Calu3 (cell line): ENCODE measurements at regions not wholly inside any gene's neighbourhood (a gene's known extent, or its start where the extent isn't known, plus 50 kb on each side); places are given as distances from the start of the nearest gene placed in this dataset.

Experiments used
- BruUV-seq: library from RNA; stranded (reverse); fragments of 400-500 nt; replicated peaks from 2 replicates; lab custom pipeline; 2021; lab: Mats Ljungman, UMichigan
- CTCF ChIA-PET: fragments of 300-600 bp; sonication (Branson Sonifier 250); formaldehyde crosslinking; loops from one replicate; lab custom pipeline; 2022; ENCODE audit warnings: antibody characterized with exemption; lab: Charles Lee
- DNase-seq: peaks from one replicate; pipeline ENCODE4 v3.0.0; 2022
- H3K27ac Mint-ChIP-seq: one replicate; pipeline ENCODE4 v1.8.0; 2022; ENCODE audit warnings: mixed read lengths; ENCODE audit not compliant: unreplicated experiment
- H3K27me3 Mint-ChIP-seq: one replicate; pipeline ENCODE4 v1.8.0; 2022; ENCODE audit warnings: mixed read lengths; ENCODE audit not compliant: unreplicated experiment
- H3K36me3 Mint-ChIP-seq: one replicate; pipeline ENCODE4 v1.8.0; 2022; ENCODE audit warnings: mild to moderate bottlenecking, moderate library complexity, mixed read lengths; ENCODE audit not compliant: insufficient read depth, unreplicated experiment
- H3K4me1 Mint-ChIP-seq: one replicate; pipeline ENCODE4 v1.8.0; 2022; ENCODE audit warnings: mild to moderate bottlenecking, low read depth, mixed read lengths; ENCODE audit not compliant: unreplicated experiment
- H3K4me3 Mint-ChIP-seq: one replicate; pipeline ENCODE4 v1.8.0; 2022; ENCODE audit warnings: mild to moderate bottlenecking, low read depth, moderate library complexity, mixed read lengths; ENCODE audit not compliant: unreplicated experiment
- H3K9me3 Mint-ChIP-seq: one replicate; pipeline ENCODE4 v1.8.0; 2022; ENCODE audit warnings: low read depth, mixed read lengths; ENCODE audit not compliant: unreplicated experiment
- intact Hi-C: fragments of 100-400 bp; cut with micrococcal nuclease; formaldehyde crosslinking; loops from one replicate; pipeline ENCODE4 v1.10.0; 2022; ENCODE audit not compliant: unreplicated experiment
- TF ChIP-seq, protein P1 (sequence below): fragments of 200-600 bp; IDR thresholded peaks from one replicate; pipeline ENCODE4 v1.8.0; 2022; ENCODE audit warnings: antibody characterized with exemption; ENCODE audit not compliant: unreplicated experiment

GRCh38 chr3:148234536-148234935 lies 463.2 kb upstream of the AGTR1 start:
- CTCF ChIA-PET = no interaction called here
- Mint-ChIP-seq H3K9me3 (peaks cover 3% of the 10 kb centered on the region), H3K4me3 (no peak overlapping the region), H3K27ac (no peak overlapping the region), H3K4me1 (no peaks in the 10 kb centered on the region), H3K36me3 (no peaks in the 10 kb centered on the region), H3K27me3 (no peaks in the 10 kb centered on the region)
- intact Hi-C loops = no loop called here
- TF ChIP-seq, protein P1, sequence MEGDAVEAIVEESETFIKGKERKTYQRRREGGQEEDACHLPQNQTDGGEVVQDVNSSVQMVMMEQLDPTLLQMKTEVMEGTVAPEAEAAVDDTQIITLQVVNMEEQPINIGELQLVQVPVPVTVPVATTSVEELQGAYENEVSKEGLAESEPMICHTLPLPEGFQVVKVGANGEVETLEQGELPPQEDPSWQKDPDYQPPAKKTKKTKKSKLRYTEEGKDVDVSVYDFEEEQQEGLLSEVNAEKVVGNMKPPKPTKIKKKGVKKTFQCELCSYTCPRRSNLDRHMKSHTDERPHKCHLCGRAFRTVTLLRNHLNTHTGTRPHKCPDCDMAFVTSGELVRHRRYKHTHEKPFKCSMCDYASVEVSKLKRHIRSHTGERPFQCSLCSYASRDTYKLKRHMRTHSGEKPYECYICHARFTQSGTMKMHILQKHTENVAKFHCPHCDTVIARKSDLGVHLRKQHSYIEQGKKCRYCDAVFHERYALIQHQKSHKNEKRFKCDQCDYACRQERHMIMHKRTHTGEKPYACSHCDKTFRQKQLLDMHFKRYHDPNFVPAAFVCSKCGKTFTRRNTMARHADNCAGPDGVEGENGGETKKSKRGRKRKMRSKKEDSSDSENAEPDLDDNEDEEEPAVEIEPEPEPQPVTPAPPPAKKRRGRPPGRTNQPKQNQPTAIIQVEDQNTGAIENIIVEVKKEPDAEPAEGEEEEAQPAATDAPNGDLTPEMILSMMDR = no peak
- DNase-seq = no peak
- no TSS peak for BruUV-seq

DNA sequence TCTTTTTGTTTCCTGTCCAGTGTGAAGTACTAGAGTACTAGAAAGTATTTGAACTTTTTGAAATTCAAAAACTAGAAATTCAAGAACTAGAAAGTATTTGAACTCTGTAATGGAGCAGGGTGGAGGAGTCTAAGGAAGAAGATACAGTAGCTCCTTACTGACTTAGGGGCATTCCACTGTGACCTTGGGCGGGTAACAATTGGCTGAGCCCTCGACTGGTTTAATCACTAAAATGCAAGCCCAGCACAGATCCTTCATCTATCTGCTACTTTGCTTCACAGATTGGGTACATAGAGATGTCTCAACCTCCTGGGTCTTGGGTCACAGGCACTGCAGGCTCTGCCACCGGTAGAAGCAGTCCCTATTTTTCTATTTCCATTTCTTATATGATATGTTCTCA lies 462.1 kb upstream of the AGTR1 start:
- TF ChIP-seq, protein P1 = no peak
- H3K4me1 Mint-ChIP-seq = no peaks in the 10 kb centered on the region
- no peaks in the 10 kb centered on the region for H3K36me3 Mint-ChIP-seq
- peaks cover 3% of the 10 kb centered on the region for H3K9me3 Mint-ChIP-seq
- CTCF ChIA-PET = no interaction called here
- no TSS peak for BruUV-seq
- intact Hi-C loops = no loop called here
- H3K27me3 Mint-ChIP-seq = no peaks in the 10 kb centered on the region
- no peak overlapping the region for H3K27ac Mint-ChIP-seq
- no peak for DNase-seq
- no peak overlapping the region for H3K4me3 Mint-ChIP-seq

DNA sequence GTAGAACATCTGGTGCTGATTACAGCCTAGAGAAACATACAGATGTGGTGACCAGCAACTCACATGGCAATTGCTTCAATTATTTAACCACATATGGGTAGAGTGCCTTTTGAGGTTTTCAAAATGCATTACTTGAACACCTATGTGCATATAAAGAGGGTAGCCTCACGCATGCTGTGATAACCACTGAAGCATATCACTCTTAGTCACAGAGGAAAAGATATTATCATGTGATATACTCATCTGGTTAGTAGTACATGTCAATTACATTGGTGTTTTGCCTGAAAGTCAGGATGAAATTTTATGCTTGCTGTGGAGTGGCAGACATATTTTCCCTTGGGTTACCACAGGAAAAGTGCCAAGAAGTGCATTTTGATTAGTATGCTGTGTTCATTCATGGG lies 459.3 kb upstream of the AGTR1 start:
- TF ChIP-seq, protein P1 = no peak
- no peak for DNase-seq
- H3K27me3 Mint-ChIP-seq = no peaks in the 10 kb centered on the region
- no TSS peak for BruUV-seq
- peaks cover 3% of the 10 kb centered on the region for H3K9me3 Mint-ChIP-seq
- no peaks in the 10 kb centered on the region for H3K4me1 Mint-ChIP-seq
- CTCF ChIA-PET = no interaction called here
- no peak overlapping the region for H3K4me3 Mint-ChIP-seq
- H3K36me3 Mint-ChIP-seq = no peaks in the 10 kb centered on the region
- intact Hi-C loops = no loop called here
- H3K27ac Mint-ChIP-seq = no peak overlapping the region

DNA sequence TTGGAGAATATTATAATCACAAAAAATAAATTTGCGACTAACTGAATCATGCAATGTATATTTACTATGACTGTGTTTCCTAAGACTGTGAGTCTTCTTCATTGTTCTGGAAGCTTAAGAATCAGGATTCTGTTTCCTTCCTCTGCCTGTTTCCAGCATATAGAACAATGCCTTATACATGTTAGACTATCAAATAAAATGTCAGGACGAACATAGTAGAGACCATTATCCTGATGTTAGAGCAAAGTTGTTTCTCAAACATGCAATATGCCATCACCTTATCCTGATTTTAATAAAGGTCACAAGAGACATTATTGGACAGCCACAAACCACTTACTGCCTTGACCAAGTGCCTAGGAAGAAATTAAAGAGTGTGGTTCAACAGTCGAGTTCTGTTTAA lies 457.4 kb upstream of the AGTR1 start:
- no peaks in the 10 kb centered on the region for H3K36me3 Mint-ChIP-seq
- no peak overlapping the region for H3K4me3 Mint-ChIP-seq
- peaks cover 3% of the 10 kb centered on the region for H3K9me3 Mint-ChIP-seq
- H3K4me1 Mint-ChIP-seq = no peaks in the 10 kb centered on the region
- DNase-seq = no peak
- intact Hi-C loops = no loop called here
- no peaks in the 10 kb centered on the region for H3K27me3 Mint-ChIP-seq
- TF ChIP-seq, protein P1 = no peak
- no peak overlapping the region for H3K27ac Mint-ChIP-seq
- CTCF ChIA-PET = no interaction called here
- no TSS peak for BruUV-seq
